RWPE2 (cell line): ENCODE measurements at regions not wholly inside any gene's neighbourhood (a gene's known extent, or its start where the extent isn't known, plus 50 kb on each side); places are given as distances from the start of the nearest gene placed in this dataset.
A peak's percentile ranks its signal among the peaks of the same experiment; 100 is the strongest.

ENCODE experiments used
- ATAC-seq: fragments of 200-7000 bp; cut with Tn5 transposase; 3 replicates; pipeline ENCODE4 v1.9.1; 2021; ENCODE audit warnings: low read depth
- DNase-seq: peaks from one replicate; pipeline ENCODE4 v3.0.0-alpha.2; 2020; ENCODE audit warnings: low spot score
- H3K27ac ChIP-seq: fragments of 450-650 bp; 2 replicates; pipeline ENCODE4 v1.5.1; 2017; ENCODE audit warnings: mild to moderate bottlenecking; ENCODE audit not compliant: poor library complexity, severe bottlenecking
- H3K27me3 ChIP-seq: fragments of 250-450 bp; sonication (Bioruptor Pico); 2 replicates; pipeline ENCODE4 v1.5.1; 2021; ENCODE audit warnings: mild to moderate bottlenecking, moderate library complexity; ENCODE audit not compliant: insufficient read depth, poor library complexity, severe bottlenecking
- H3K36me3 ChIP-seq: fragments of 250-450 bp; sonication (Bioruptor Pico); 2 replicates; pipeline ENCODE4 v1.5.1; 2020; ENCODE audit warnings: low read depth, mild to moderate bottlenecking, moderate library complexity
- H3K4me1 ChIP-seq: fragments of 250-450 bp; sonication (Bioruptor Pico); 2 replicates; pipeline ENCODE4 v1.5.1; 2021; ENCODE audit warnings: mild to moderate bottlenecking, moderate library complexity; ENCODE audit not compliant: insufficient read depth, poor library complexity, severe bottlenecking
- H3K4me3 ChIP-seq: fragments of 250-450 bp; sonication (Bioruptor Pico); 2 replicates; pipeline ENCODE4 v1.5.1; 2021; ENCODE audit warnings: mild to moderate bottlenecking, moderate library complexity; ENCODE audit not compliant: severe bottlenecking
- H3K9me3 ChIP-seq: fragments of 250-450 bp; sonication (Bioruptor Pico); 2 replicates; pipeline ENCODE4 v1.5.1; 2021; ENCODE audit warnings: mild to moderate bottlenecking, moderate library complexity; ENCODE audit not compliant: severe bottlenecking
- TF ChIP-seq, protein P1 (sequence below): fragments of 450-650 bp; IDR thresholded peaks from one replicate; pipeline ENCODE4 v1.5.1; 2017; ENCODE audit warnings: mild to moderate bottlenecking, moderate library complexity; ENCODE audit not compliant: poor library complexity, severe bottlenecking

DNA sequence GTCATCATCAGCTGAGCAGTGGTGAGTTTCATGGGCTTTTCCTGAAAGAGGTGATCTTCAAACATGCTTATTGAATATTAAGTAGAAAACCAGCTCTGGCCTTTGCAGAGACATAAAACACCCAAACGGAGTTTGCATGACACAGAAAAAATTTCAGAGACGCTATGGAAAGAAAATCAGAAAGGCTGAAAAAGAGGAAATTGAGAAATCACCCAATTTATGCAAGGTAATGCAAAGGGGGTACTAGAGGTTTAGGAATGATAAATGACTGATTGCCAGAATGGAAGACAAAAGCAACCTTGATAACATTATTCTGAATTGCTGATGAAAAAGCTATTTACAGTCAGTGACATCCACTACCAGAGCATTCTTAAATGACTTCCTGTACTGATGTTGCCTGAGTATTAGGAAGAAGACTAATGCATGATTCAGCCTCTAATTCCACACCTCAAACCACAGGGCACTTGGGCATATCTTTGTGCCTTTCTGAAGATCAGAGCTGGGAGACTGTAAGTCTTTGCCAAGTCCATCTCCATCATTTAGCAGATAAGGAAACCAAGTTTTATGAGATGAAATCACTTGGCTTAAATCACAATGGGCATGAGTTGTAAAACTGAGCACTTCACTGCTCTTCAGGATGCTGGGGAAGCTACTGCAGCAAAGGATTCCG is 565.7 kb downstream of the PPARGC1A start:
- no peaks in the 10 kb centered on the region for H3K9me3 ChIP-seq
- no peak overlapping the region for H3K4me3 ChIP-seq
- peaks cover 10% of the 10 kb centered on the region for H3K4me1 ChIP-seq
- TF ChIP-seq, protein P1, sequence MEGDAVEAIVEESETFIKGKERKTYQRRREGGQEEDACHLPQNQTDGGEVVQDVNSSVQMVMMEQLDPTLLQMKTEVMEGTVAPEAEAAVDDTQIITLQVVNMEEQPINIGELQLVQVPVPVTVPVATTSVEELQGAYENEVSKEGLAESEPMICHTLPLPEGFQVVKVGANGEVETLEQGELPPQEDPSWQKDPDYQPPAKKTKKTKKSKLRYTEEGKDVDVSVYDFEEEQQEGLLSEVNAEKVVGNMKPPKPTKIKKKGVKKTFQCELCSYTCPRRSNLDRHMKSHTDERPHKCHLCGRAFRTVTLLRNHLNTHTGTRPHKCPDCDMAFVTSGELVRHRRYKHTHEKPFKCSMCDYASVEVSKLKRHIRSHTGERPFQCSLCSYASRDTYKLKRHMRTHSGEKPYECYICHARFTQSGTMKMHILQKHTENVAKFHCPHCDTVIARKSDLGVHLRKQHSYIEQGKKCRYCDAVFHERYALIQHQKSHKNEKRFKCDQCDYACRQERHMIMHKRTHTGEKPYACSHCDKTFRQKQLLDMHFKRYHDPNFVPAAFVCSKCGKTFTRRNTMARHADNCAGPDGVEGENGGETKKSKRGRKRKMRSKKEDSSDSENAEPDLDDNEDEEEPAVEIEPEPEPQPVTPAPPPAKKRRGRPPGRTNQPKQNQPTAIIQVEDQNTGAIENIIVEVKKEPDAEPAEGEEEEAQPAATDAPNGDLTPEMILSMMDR = no peak
- DNase-seq (no peak), ATAC-seq (peak; percentile 92)
- no peaks in the 10 kb centered on the region for H3K36me3 ChIP-seq
- H3K27me3 ChIP-seq = no peaks in the 10 kb centered on the region
- H3K27ac ChIP-seq = peak overlapping the region; percentile 13

DNA sequence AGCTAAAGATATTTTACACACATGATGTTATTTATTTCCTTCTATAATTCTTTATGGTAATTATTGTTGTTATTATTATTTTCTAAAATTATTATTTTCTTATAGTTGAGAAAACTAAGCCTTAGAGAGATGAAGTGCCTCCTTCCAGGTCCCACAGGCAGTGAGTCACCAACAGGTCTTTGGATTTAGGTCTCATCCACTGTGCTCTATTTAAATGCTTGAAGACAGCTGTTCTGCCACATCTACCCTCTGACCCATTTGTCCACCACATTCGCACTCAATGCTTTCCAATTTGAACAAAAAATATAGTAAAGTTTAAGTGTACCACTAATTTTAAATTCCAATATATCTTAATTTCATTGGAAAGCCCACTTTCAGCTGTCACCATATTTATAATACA is 566.4 kb downstream of the PPARGC1A start:
- H3K4me1 ChIP-seq = peaks cover 10% of the 10 kb centered on the region
- ATAC-seq = no peak
- no peaks in the 10 kb centered on the region for H3K27me3 ChIP-seq
- DNase-seq = no peak
- no peak overlapping the region for H3K4me3 ChIP-seq
- TF ChIP-seq, protein P1 = no peak
- no peaks in the 10 kb centered on the region for H3K9me3 ChIP-seq
- no peak overlapping the region for H3K27ac ChIP-seq
- H3K36me3 ChIP-seq = no peaks in the 10 kb centered on the region

DNA sequence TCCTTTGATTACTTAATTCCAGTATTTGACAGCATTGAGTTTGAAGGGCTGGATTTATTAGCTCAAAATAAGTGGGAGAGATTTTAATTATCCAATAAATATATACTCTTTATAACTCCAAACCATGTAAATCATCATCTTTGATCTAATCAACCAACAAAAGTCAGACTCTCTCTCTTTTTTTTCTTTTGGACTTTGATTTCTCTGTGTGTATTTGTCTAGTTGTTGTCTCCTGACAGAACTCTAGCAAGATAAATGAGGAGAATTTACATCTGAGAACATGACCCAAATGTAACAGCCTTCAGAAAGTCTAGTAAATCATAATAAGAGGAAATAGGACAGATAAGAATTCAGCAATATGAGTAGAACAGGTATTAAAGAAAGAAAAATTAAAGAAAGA is 567.1 kb downstream of the PPARGC1A start:
- H3K4me1 ChIP-seq = peaks cover 10% of the 10 kb centered on the region
- TF ChIP-seq, protein P1 = no peak
- no peak overlapping the region for H3K4me3 ChIP-seq
- no peak overlapping the region for H3K27ac ChIP-seq
- DNase-seq (no peak), ATAC-seq (no peak)
- no peaks in the 10 kb centered on the region for H3K36me3 ChIP-seq
- no peaks in the 10 kb centered on the region for H3K9me3 ChIP-seq
- H3K27me3 ChIP-seq = no peaks in the 10 kb centered on the region

DNA sequence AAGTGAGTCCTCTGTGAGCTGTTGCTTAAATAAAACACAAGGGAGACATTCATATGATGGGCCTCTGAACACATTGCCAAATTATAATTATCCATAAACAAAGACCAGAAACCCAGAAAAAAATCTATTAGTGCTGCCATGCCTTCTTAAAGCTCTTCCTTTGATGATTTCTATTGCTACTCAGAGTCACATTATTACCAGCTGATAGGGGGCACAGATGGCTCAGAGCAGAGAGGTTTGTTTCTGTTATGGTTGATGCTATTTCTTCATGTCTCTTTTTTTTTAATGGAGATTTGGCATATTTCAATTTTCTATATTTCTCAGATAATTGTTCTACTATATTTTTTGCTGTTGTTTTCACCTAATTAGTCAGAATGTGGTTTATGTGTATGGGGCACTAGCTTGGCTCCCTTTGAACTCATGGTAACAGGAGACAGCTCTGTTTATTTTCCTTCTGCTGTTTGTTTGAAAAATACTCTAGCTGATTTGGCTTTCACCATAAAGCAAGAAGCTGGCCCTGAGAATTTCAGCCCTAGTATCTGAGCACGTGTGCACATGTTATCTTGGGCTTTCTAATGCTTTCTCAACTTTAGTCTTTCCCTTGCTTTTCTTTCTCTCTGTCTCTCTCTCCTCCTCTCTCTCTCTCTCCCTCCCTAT is 568.8 kb downstream of the PPARGC1A start:
- Histone ChIP-seq H3K27me3 (no peaks in the 10 kb centered on the region), H3K27ac (no peak overlapping the region), H3K4me1 (peaks cover 10% of the 10 kb centered on the region), H3K4me3 (no peak overlapping the region), H3K9me3 (no peaks in the 10 kb centered on the region), H3K36me3 (no peaks in the 10 kb centered on the region)
- no peak for ATAC-seq
- no peak for DNase-seq
- TF ChIP-seq, protein P1 = no peak

DNA sequence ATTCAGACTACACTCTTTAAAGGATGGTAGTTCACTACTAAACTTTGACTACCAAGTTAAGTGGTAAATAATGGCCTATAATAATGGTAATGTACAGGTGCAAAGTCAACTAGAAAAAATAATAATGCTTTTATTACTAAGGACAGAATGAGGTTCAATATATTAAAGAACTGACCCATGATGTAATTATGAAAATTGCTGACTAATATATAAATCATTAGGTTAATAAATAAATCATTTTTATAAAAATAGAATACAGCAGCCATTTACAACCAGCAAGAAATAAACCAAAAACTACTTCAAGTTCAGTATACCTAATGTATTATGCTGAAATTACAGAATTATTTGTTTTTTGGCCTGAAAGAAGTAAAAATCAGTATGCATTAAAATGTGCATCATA is 577.2 kb downstream of the PPARGC1A start:
- no peak for DNase-seq
- no peaks in the 10 kb centered on the region for H3K36me3 ChIP-seq
- no peak for ATAC-seq
- H3K27ac ChIP-seq = no peak overlapping the region
- H3K4me1 ChIP-seq = no peaks in the 10 kb centered on the region
- H3K4me3 ChIP-seq = no peak overlapping the region
- no peaks in the 10 kb centered on the region for H3K9me3 ChIP-seq
- H3K27me3 ChIP-seq = no peaks in the 10 kb centered on the region
- TF ChIP-seq, protein P1 = no peak
